Spleen (tissue), 11 donors: ENCODE measurements at regions not wholly inside any gene's neighbourhood (a gene's known extent, or its start where the extent isn't known, plus 50 kb on each side); places are given as distances from the start of the nearest gene placed in this dataset.

ENCODE experiments used
- DNase-seq: peaks from one replicate; pipeline ENCODE4 v3.0.0-alpha.2; 2020
- H3K27ac ChIP-seq, 8 donors: fragments of 200-600 bp; sonication (generic) in 7 of 8; 1 replicate in 4 of 8; 2 replicates in 4 of 8; pipeline versions ENCODE4 v1.5.0 to v1.8.0; 2016 to 2021; ENCODE audit warnings: inconsistent platforms in 4 of 8, mild to moderate bottlenecking in 4 of 8, moderate library complexity in 1 of 8
- H3K27me3 ChIP-seq, 7 donors: fragments of 200-600 bp; sonication (generic) in 6 of 7; replicated peaks in 1 of 7; 1 replicate in 4 of 7; 2 replicates in 3 of 7; pipeline versions ENCODE4 v1.5.0 to v1.8.0; 2016 to 2021; ENCODE audit warnings: inconsistent platforms in 3 of 7, mild to moderate bottlenecking in 1 of 7
- H3K36me3 ChIP-seq, 6 donors: fragments of 200-600 bp; sonication (generic) in 5 of 6; 1 replicate in 4 of 6; 2 replicates in 2 of 6; pipeline versions ENCODE4 v1.5.0 to v1.8.0; 2016 to 2021; ENCODE audit warnings: inconsistent platforms in 2 of 6
- H3K4me1 ChIP-seq, 6 donors: fragments of 200-600 bp; sonication (generic) in 5 of 6; 1 replicate in 3 of 6; 2 replicates in 3 of 6; pipeline versions ENCODE4 v1.5.0 to v1.8.0; 2016 to 2021; ENCODE audit warnings: inconsistent platforms in 3 of 6
- H3K4me3 ChIP-seq, 8 donors: fragments of 200-600 bp; sonication (generic) in 7 of 8; 1 replicate in 4 of 8; 2 replicates in 4 of 8; pipeline versions ENCODE4 v1.5.0 to v1.8.0; 2016 to 2021; ENCODE audit warnings: inconsistent platforms in 4 of 8, mild to moderate bottlenecking in 4 of 8, moderate library complexity in 2 of 8
- H3K9me3 ChIP-seq, 8 donors: fragments of 200-600 bp; sonication (generic) in 7 of 8; 1 replicate in 4 of 8; 2 replicates in 4 of 8; pipeline versions ENCODE4 v1.5.0 to v1.8.0; 2016 to 2021; ENCODE audit warnings: inconsistent platforms in 4 of 8
- POLR2A ChIP-seq, 3 donors: fragments of 450-650 bp; IDR thresholded peaks; one replicate each; pipeline ENCODE4 v1.5.1; 2017; ENCODE audit warnings: antibody characterized with exemption in 3 of 3, mild to moderate bottlenecking in 1 of 3
- POLR2AphosphoS5 ChIP-seq, 3 donors: sonication (generic); formaldehyde crosslinking; IDR thresholded peaks; one replicate each; pipeline ENCODE4 v1.5.1; 2017; ENCODE audit warnings: antibody characterized with exemption in 3 of 3
- WGBS, 5 donors: extraction: QIAGEN DNeasy Blood & Tissue Kit in 3 of 5; methylation state at CpG; one replicate each; pipeline versions ENCODE4 v1.1.5 to v1.1.7; 2013 to 2018; 5-methylcytosine and 5-hydroxymethylcytosine counted together
- intact Hi-C: fragments of 100-400 bp; cut with DNase I; formaldehyde crosslinking; loops from one replicate; pipeline ENCODE4 v1.15.0; 2023; ENCODE audit warnings: low total_unique reads
- TF ChIP-seq, protein P1 (sequence below), 11 experiments: fragments of 200-600 bp in 7 of 11; fragments of 450-650 bp in 4 of 11; sonication (generic) in 4 of 11; IDR thresholded peaks in 8 of 11; conservative IDR thresholded peaks in 3 of 11; 1 replicate in 7 of 11; 2 replicates in 4 of 11; pipeline versions ENCODE4 v1.4.0 to v1.8.0; 2016 to 2021; ENCODE audit warnings: antibody characterized with exemption in 11 of 11, inconsistent platforms in 4 of 11, mild to moderate bottlenecking in 1 of 11
- donor health status: healthy with polysubstance abuse.
- donor health status: DM: no; HTN: no; CAD: no; lungs with moderate emphysema.
- donor health status: DM: no; HTN: no; CAD: no.
- donor health status: Bipolar disorder and iron deficiency.
- donor health status: healthy.
- donor health status: DM: no; HTN: no; CAD: no.
- donor health status: DM: yes; HTN: yes; CAD: no.

- H3K36me3 ChIP-seq: no peaks in the 10 kb centered on the region
- no peak for DNase-seq
- WGBS, 5 donors: 88 to 95% (median 92%) methylated on average over 3 of the region's 3 CpGs
- peaks cover 0 to 2% (median 0%) of the 10 kb centered on the region in 8 donors for H3K9me3 ChIP-seq
- TF ChIP-seq, protein P1, sequence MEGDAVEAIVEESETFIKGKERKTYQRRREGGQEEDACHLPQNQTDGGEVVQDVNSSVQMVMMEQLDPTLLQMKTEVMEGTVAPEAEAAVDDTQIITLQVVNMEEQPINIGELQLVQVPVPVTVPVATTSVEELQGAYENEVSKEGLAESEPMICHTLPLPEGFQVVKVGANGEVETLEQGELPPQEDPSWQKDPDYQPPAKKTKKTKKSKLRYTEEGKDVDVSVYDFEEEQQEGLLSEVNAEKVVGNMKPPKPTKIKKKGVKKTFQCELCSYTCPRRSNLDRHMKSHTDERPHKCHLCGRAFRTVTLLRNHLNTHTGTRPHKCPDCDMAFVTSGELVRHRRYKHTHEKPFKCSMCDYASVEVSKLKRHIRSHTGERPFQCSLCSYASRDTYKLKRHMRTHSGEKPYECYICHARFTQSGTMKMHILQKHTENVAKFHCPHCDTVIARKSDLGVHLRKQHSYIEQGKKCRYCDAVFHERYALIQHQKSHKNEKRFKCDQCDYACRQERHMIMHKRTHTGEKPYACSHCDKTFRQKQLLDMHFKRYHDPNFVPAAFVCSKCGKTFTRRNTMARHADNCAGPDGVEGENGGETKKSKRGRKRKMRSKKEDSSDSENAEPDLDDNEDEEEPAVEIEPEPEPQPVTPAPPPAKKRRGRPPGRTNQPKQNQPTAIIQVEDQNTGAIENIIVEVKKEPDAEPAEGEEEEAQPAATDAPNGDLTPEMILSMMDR (IDR thresholded peaks at IDR 0.05 in 8 of 11, conservative IDR thresholded peaks at IDR 0.05 in 3 of 11): no peak
- no peak for TF ChIP-seq POLR2AphosphoS5 (IDR thresholded peaks at IDR 0.05)
- no peak for TF ChIP-seq POLR2A (IDR thresholded peaks at IDR 0.05)
- H3K27me3 ChIP-seq: no peaks in the 10 kb centered on the region
- H3K4me1 ChIP-seq: no peaks in the 10 kb centered on the region
- H3K27ac ChIP-seq: no peak overlapping the region
- intact Hi-C loops: no loop called here
- H3K4me3 ChIP-seq: no peak overlapping the region
Measured at GRCh38 chr7:80309377-80309776, 174.7 kb downstream of the GNAI1 start.

DNA sequence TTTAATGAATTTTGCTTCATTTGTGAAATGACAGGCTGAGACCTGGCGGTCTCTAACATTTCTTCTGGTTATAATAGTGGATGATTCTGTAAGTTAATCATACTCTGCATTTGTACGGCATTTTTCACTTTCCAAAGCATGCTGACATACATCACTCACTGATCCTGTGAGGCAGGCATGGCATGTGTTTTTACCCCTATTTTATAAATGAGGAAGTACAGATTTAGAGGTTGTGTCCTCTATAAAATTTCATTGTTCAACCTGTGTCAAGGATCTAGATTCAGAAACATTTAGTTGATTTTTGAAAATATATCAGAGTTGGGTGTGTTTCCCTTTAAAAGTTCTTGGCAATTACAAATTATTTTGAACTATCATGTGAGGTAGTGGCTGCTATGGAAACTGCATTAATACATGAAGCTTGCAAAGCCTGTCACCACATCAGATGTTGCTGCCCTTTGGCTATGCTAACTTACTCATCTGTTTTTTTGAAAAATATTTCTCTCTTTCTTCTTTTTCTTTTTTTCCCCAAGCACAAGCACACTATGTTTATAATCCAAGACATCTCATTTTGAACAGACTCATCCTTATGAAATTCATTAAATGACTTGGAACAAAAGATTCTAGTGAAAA is 172.7 kb downstream of the GNAI1 start:
- intact Hi-C loops: no loop called here
- Histone ChIP-seq H3K36me3 (no peaks in the 10 kb centered on the region), H3K4me3 (no peak overlapping the region), H3K9me3 (peaks cover 0 to 2% (median 0%) of the 10 kb centered on the region in 8 donors), H3K27ac (no peak overlapping the region), H3K4me1 (no peaks in the 10 kb centered on the region), H3K27me3 (no peaks in the 10 kb centered on the region)
- DNase-seq: no peak
- 83 to 95% (median 90%) methylated on average over 2 of the region's 2 CpGs for WGBS, 5 donors
- TF ChIP-seq, protein P1 (IDR thresholded peaks at IDR 0.05 in 8 of 11, conservative IDR thresholded peaks at IDR 0.05 in 3 of 11): no peak
- TF ChIP-seq POLR2A (IDR thresholded peaks at IDR 0.05): no peak
- TF ChIP-seq POLR2AphosphoS5 (IDR thresholded peaks at IDR 0.05): no peak

DNA sequence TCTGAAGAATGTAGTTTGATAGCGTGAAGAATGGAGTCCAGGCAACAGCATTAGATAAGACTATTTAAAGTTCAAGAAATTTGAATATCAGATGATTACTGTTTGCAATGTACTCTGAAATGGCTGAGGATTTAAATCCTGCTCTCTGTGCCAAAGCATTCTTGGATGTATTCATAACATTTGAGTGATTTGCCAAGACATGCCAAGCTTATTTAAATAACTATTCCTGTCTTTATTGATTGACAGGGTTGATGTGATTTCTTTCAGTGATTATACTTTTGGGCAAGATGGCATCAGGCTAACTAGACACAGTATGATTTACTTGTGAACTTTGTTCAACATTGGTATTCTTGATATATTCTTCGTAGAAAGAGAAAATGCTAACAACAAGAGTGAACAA is 168.7 kb downstream of the GNAI1 start:
- Histone ChIP-seq H3K27me3 (no peaks in the 10 kb centered on the region), H3K27ac (no peak overlapping the region), H3K36me3 (no peaks in the 10 kb centered on the region), H3K9me3 (no peaks in the 10 kb centered on the region), H3K4me1 (no peaks in the 10 kb centered on the region), H3K4me3 (no peak overlapping the region)
- WGBS, 5 donors: 87 to 95% (median 93%) methylated on average over 2 of the region's 2 CpGs
- intact Hi-C loops: no loop called here
- TF ChIP-seq, protein P1 (IDR thresholded peaks at IDR 0.05 in 8 of 11, conservative IDR thresholded peaks at IDR 0.05 in 3 of 11): no peak
- TF ChIP-seq POLR2AphosphoS5 (IDR thresholded peaks at IDR 0.05) (no peak), POLR2A (IDR thresholded peaks at IDR 0.05) (no peak)
- DNase-seq: no peak

GRCh38 chr7:80302636-80303035 is 168.0 kb downstream of the GNAI1 start:
- no peak for DNase-seq
- Histone ChIP-seq H3K4me1 (no peaks in the 10 kb centered on the region), H3K4me3 (no peak overlapping the region), H3K27me3 (no peaks in the 10 kb centered on the region), H3K27ac (no peak overlapping the region), H3K36me3 (no peaks in the 10 kb centered on the region), H3K9me3 (no peaks in the 10 kb centered on the region)
- 85 to 94% (median 92%) methylated on average over 2 of the region's 2 CpGs for WGBS, 5 donors
- intact Hi-C loops: no loop called here
- TF ChIP-seq, protein P1 (IDR thresholded peaks at IDR 0.05 in 8 of 11, conservative IDR thresholded peaks at IDR 0.05 in 3 of 11): no peak
